ENCODE measurements at regions not wholly inside any gene's neighbourhood (a gene's known extent, or its start where the extent isn't known, plus 50 kb on each side); places are given as distances from the start of the nearest gene placed in this dataset.

GRCh38 chr9:78871086-78871451, 574.1 kb downstream of the PSAT1 start:
- intact Hi-C loops (cut with micrococcal nuclease; ENCODE audit: unreplicated experiment) = no loop called here
- no TSS peak for BruUV-seq (replicated peaks)
- Mint-ChIP-seq H3K36me3 (ENCODE audit: insufficient read depth, unreplicated experiment) (no peaks in the 10 kb centered on the region), H3K27ac (ENCODE audit: unreplicated experiment) (peak overlapping the region; percentile 76), H3K4me3 (ENCODE audit: low read depth, unreplicated experiment) (no peak overlapping the region), H3K9me3 (ENCODE audit: low read depth, unreplicated experiment) (no peaks in the 10 kb centered on the region), H3K4me1 (ENCODE audit: low read depth, unreplicated experiment) (no peaks in the 10 kb centered on the region), H3K27me3 (ENCODE audit: unreplicated experiment) (no peaks in the 10 kb centered on the region)
- no peak for TF ChIP-seq CTCF (IDR thresholded peaks at IDR 0.05; ENCODE audit: unreplicated experiment)
- CTCF ChIA-PET = no interaction called here
- no peak for DNase-seq

- TF ChIP-seq CTCF (IDR thresholded peaks at IDR 0.05; ENCODE audit: unreplicated experiment) = no peak
- DNase-seq = no peak
- peak overlapping the region; percentile 76 for H3K27ac Mint-ChIP-seq (ENCODE audit: unreplicated experiment)
- no peaks in the 10 kb centered on the region for H3K9me3 Mint-ChIP-seq (ENCODE audit: low read depth, unreplicated experiment)
- BruUV-seq (replicated peaks) = no TSS peak
- H3K36me3 Mint-ChIP-seq (ENCODE audit: insufficient read depth, unreplicated experiment) = no peaks in the 10 kb centered on the region
- H3K4me1 Mint-ChIP-seq (ENCODE audit: low read depth, unreplicated experiment) = no peaks in the 10 kb centered on the region
- H3K4me3 Mint-ChIP-seq (ENCODE audit: low read depth, unreplicated experiment) = no peak overlapping the region
- H3K27me3 Mint-ChIP-seq (ENCODE audit: unreplicated experiment) = no peaks in the 10 kb centered on the region
- intact Hi-C loops (cut with micrococcal nuclease; ENCODE audit: unreplicated experiment) = no loop called here
- CTCF ChIA-PET = no interaction called here
Observed at GRCh38 chr9:78871452-78872331, 574.8 kb downstream of the PSAT1 start.

- H3K36me3 Mint-ChIP-seq (ENCODE audit: insufficient read depth, unreplicated experiment) = no peaks in the 10 kb centered on the region
- no peak for DNase-seq
- no TSS peak for BruUV-seq (replicated peaks)
- no peak overlapping the region for H3K27ac Mint-ChIP-seq (ENCODE audit: unreplicated experiment)
- CTCF ChIA-PET = no interaction called here
- intact Hi-C loops (cut with micrococcal nuclease; ENCODE audit: unreplicated experiment) = no loop called here
- TF ChIP-seq CTCF (IDR thresholded peaks at IDR 0.05; ENCODE audit: unreplicated experiment) = no peak
- no peaks in the 10 kb centered on the region for H3K9me3 Mint-ChIP-seq (ENCODE audit: low read depth, unreplicated experiment)
- no peak overlapping the region for H3K4me3 Mint-ChIP-seq (ENCODE audit: low read depth, unreplicated experiment)
- H3K27me3 Mint-ChIP-seq (ENCODE audit: unreplicated experiment) = no peaks in the 10 kb centered on the region
- H3K4me1 Mint-ChIP-seq (ENCODE audit: low read depth, unreplicated experiment) = no peaks in the 10 kb centered on the region
Observed at GRCh38 chr9:78874061-78874460, 577.1 kb downstream of the PSAT1 start.

DNA sequence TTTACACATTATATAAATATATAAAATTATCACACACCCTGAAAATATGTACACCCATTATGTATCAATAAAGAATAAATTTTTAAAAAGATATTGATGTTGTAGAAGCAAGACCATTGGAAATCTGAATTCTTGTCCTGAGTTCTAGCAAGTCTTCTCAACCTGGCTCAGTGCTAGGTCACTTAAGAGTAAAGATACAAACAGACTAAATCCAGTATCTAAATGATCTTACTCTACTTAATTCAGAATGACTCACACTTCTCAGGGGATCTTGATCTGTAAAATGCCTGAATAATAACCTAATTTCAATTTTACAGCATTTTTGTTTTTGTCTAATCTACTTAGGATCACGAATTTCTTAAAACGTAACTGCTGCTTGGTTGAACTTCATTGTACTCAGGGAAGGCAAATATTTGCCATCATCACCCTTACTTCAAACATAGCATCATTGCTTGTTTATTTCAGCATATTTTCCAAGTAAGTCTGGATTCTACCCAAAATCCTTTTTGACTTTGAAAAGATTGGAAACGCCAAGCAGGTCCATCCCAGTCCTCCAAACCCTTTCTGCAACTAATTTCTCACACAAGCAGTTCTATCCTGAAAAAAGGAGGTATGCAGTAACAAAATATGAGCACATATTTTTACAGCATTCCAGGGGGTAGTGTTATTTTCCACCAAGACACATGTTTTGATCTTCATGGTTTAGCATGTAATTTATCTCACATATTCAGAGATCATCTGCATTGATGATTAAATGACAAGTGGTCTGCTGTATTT, 582.6 kb downstream of the PSAT1 start:
- H3K27ac Mint-ChIP-seq (ENCODE audit: unreplicated experiment) = no peak overlapping the region
- no peak overlapping the region for H3K4me3 Mint-ChIP-seq (ENCODE audit: low read depth, unreplicated experiment)
- TF ChIP-seq CTCF (IDR thresholded peaks at IDR 0.05; ENCODE audit: unreplicated experiment) = no peak
- no peak for DNase-seq
- H3K4me1 Mint-ChIP-seq (ENCODE audit: low read depth, unreplicated experiment) = no peaks in the 10 kb centered on the region
- CTCF ChIA-PET = no interaction called here
- intact Hi-C loops (cut with micrococcal nuclease; ENCODE audit: unreplicated experiment) = no loop called here
- BruUV-seq (replicated peaks) = no TSS peak
- no peaks in the 10 kb centered on the region for H3K36me3 Mint-ChIP-seq (ENCODE audit: insufficient read depth, unreplicated experiment)
- no peaks in the 10 kb centered on the region for H3K9me3 Mint-ChIP-seq (ENCODE audit: low read depth, unreplicated experiment)
- no peaks in the 10 kb centered on the region for H3K27me3 Mint-ChIP-seq (ENCODE audit: unreplicated experiment)
